ENCODE measurements at regions not wholly inside any gene's neighbourhood (a gene's known extent, or its start where the extent isn't known, plus 50 kb on each side); places are given as distances from the start of the nearest gene placed in this dataset.
"Not testable (repeated sequence)": the region's sequence is repeated elsewhere in the genome, so short reads cannot be mapped to it uniquely, and the experiment has no call there.

DNA sequence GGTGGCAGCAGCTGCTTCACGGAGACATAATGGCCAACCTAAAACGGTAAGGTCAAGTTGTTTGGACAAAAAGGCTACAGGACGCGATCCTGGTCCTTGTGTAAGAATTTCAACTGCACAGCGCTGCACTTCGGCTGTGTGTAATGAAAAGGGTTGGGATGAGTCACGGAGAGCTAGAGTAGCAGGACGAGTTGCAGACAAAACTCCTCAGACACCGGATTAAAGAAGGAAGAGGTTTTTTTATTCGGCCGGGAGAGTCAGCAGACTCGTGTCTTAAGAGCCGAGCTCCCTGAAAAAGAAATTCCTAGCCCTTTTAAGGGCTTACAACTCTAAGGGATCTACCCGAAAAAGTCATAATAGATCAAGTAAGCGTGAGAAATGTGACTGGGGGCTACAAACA lies 124.2 kb upstream of the CCZ1B start:
- DNase-seq; intact Hi-C loops (cut with DNase I; ENCODE audit: low total_unique reads); H3K9me3 ChIP-seq; H3K36me3 ChIP-seq; in situ Hi-C loops (cut with MboI; ENCODE audit: low sequenced_read_pairs in 4 of 4); H3K4me1 ChIP-seq; H3K4me3 ChIP-seq; H3K27me3 ChIP-seq; ATAC-seq; H3K27ac ChIP-seq: not testable (repeated sequence)

GRCh38 chr7:6951553-6951952 lies 125.5 kb upstream of the CCZ1B start:
- intact Hi-C loops (cut with DNase I; ENCODE audit: low total_unique reads); H3K27ac ChIP-seq; H3K36me3 ChIP-seq; ATAC-seq; H3K4me1 ChIP-seq; in situ Hi-C loops (cut with MboI; ENCODE audit: low sequenced_read_pairs in 4 of 4); H3K9me3 ChIP-seq; H3K27me3 ChIP-seq; DNase-seq; H3K4me3 ChIP-seq: not testable (repeated sequence)

- in situ Hi-C loops (cut with MboI; ENCODE audit: low sequenced_read_pairs in 4 of 4); H3K27ac ChIP-seq; H3K4me1 ChIP-seq; H3K9me3 ChIP-seq; H3K27me3 ChIP-seq; H3K36me3 ChIP-seq; intact Hi-C loops (cut with DNase I; ENCODE audit: low total_unique reads); H3K4me3 ChIP-seq; DNase-seq; ATAC-seq: not testable (repeated sequence)
- peak in 1 of 5 experiments; percentile 14 for TF ChIP-seq CTCF (IDR thresholded peaks at IDR 0.05 in 4 of 5, conservative IDR thresholded peaks at IDR 0.05 in 1 of 5)
Observed at GRCh38 chr7:6953138-6953797, 127.2 kb upstream of the CCZ1B start.

DNA sequence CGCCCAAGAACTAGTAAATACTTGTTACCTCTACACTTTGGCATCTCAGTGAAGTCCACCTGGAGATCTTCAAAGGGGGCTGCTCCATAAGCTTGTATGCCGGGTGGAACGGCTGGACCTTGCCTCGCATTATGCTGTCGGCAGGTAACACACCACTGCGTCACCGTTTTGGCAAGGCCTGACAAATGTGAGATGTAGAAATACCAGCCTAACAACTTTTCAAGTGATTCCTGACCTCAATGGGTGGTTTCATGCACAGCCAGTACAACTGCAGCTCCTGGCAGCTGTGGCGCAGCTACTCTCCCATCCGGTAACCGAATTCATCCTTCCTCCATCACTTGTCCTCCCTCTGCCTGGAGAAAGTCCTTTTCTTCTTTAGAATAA lies 127.7 kb upstream of the CCZ1B start:
- DNase-seq; H3K36me3 ChIP-seq; ATAC-seq; in situ Hi-C loops (cut with MboI; ENCODE audit: low sequenced_read_pairs in 4 of 4); H3K27ac ChIP-seq; intact Hi-C loops (cut with DNase I; ENCODE audit: low total_unique reads); H3K4me3 ChIP-seq; H3K27me3 ChIP-seq; H3K4me1 ChIP-seq; H3K9me3 ChIP-seq: not testable (repeated sequence)

- DNase-seq; H3K27ac ChIP-seq; H3K27me3 ChIP-seq; H3K4me1 ChIP-seq; ATAC-seq; H3K9me3 ChIP-seq; in situ Hi-C loops (cut with MboI; ENCODE audit: low sequenced_read_pairs in 4 of 4); H3K36me3 ChIP-seq; intact Hi-C loops (cut with DNase I; ENCODE audit: low total_unique reads); H3K4me3 ChIP-seq: not testable (repeated sequence)
Observed at GRCh38 chr7:6955385-6955784, 129.3 kb upstream of the CCZ1B start.

DNA sequence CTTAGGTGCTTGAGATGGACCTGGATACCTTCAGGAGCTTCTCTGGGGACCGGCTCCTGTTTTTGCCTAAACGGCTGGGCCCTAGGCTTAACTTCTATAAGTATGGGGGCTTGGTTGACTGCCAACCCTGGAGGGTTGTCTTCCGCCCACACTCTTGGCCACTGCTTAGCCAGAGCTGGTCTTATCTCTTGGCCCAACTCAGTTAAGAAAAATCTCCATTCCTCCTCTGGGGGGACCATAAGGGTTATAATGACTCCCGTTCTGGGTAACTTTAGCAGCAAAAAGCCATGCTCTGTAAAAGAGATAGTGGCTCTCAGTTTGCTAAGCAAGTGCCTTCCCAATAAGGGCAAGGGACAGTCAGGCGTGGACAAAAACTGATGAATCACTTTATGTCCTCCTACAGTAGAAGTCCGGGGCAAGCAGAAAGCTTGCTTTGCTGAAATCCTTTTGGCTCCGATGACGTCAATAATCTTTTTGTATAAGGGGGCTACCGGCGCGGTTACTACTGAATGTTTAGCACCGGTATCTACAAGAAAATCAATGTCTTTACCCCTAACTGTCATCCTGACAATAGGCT lies 130.0 kb upstream of the CCZ1B start:
- H3K9me3 ChIP-seq; H3K27ac ChIP-seq; DNase-seq; H3K36me3 ChIP-seq; H3K4me3 ChIP-seq; intact Hi-C loops (cut with DNase I; ENCODE audit: low total_unique reads); H3K4me1 ChIP-seq; ATAC-seq; H3K27me3 ChIP-seq; in situ Hi-C loops (cut with MboI; ENCODE audit: low sequenced_read_pairs in 4 of 4): not testable (repeated sequence)

DNA sequence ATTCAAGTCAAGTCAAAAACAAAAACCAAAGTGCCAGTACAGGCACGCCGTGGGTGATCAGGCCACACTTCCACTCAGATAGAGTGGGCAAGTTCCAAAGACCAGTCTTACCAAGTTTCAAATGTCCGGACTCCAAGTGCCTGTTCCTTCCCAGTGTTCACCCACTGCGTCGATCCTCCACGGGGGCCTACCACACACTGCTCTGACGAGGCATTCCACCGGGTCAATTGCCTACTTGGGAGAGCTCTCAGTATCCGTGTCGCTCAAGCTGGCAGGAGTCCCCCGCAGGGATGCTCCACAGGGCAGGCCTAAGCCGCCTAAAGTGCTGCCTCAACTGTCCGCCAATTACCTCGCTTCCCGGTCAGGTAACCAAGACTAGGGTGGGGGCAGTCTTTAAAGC lies 132.3 kb upstream of the CCZ1B start:
- in situ Hi-C loops (cut with MboI; ENCODE audit: low sequenced_read_pairs in 4 of 4): not testable (repeated sequence)

DNA sequence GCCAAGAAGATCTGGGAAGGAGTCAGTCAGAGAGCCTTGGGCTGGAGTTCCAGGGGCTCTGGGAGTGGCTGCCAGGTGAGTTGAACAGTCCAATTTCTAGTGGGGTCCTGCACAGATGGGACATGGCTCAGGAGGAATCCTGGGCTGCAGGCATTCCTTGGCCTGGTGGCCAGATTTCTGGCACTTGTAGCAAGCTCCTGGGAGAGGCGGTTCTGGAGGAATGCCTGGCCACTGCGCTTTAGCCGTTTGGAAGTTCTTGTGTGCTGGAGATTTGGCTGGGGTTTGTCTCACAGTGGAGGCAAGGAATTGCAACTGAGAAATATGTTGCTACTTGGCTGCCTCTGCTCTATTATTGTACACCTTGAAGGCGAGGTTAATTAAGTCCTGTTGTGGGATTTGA lies 133.9 kb upstream of the CCZ1B start:
- H3K27ac ChIP-seq; H3K9me3 ChIP-seq; in situ Hi-C loops (cut with MboI; ENCODE audit: low sequenced_read_pairs in 4 of 4); DNase-seq; ATAC-seq; H3K4me3 ChIP-seq; H3K36me3 ChIP-seq; intact Hi-C loops (cut with DNase I; ENCODE audit: low total_unique reads); H3K27me3 ChIP-seq; H3K4me1 ChIP-seq: not testable (repeated sequence)

More for the DNA sequence above, 132.3 kb upstream of the CCZ1B start:
- intact Hi-C loops (cut with DNase I; ENCODE audit: low total_unique reads); H3K27ac ChIP-seq; ATAC-seq; H3K4me1 ChIP-seq; H3K36me3 ChIP-seq; H3K27me3 ChIP-seq; H3K4me3 ChIP-seq; DNase-seq; H3K9me3 ChIP-seq: not testable (repeated sequence)

DNA sequence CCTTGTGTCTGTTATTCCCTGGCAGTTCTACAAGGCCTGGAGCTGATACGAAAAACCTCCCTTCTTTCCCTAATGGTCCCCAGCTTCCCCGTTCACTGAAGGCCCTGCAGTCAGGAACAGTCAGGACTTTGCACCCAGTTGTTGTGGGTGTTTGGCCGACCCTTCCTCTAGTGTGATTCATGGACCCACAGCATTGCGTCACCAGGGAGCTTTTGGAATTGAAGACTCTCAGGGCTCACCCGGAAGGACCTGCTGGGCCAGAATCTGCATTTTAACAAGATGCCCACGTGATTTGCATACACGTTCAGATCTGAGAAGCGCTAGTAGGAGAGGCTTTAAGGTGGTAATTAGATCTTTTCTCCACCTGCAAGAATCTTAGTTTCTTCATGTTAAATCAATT lies 136.8 kb upstream of the CCZ1B start:
- H3K4me3 ChIP-seq; H3K36me3 ChIP-seq; intact Hi-C loops (cut with DNase I; ENCODE audit: low total_unique reads); H3K27me3 ChIP-seq; DNase-seq; in situ Hi-C loops (cut with MboI; ENCODE audit: low sequenced_read_pairs in 4 of 4); H3K27ac ChIP-seq; H3K9me3 ChIP-seq; ATAC-seq; H3K4me1 ChIP-seq: not testable (repeated sequence)

DNA sequence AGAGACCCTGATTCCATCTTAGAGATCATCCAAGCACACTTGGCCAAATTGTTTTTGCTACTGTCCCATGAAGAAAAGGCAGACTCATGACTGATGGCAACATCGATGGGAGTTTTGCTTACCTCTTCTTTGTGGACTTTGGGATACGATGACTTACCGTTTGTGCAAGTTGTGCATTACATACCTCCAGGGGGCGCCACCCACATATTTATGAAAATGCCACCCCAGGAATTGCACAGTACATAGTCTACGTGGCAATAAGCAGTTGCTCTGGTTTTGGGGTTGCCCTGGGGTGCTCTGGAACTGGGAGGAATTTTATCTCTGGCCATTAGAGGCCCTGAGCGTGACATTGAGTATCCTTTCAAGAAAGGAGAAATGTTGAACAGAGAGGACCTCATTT lies 139.0 kb upstream of the CCZ1B start:
- DNase-seq: peak in 1 of 2 donors; percentile 4
- H3K36me3 ChIP-seq; H3K9me3 ChIP-seq; H3K27me3 ChIP-seq; ATAC-seq; H3K4me1 ChIP-seq; in situ Hi-C loops (cut with MboI; ENCODE audit: low sequenced_read_pairs in 4 of 4); H3K4me3 ChIP-seq; H3K27ac ChIP-seq; intact Hi-C loops (cut with DNase I; ENCODE audit: low total_unique reads): not testable (repeated sequence)

- H3K4me1 ChIP-seq; intact Hi-C loops (cut with DNase I; ENCODE audit: low total_unique reads); H3K4me3 ChIP-seq; DNase-seq; H3K27ac ChIP-seq; H3K9me3 ChIP-seq; H3K27me3 ChIP-seq; H3K36me3 ChIP-seq; ATAC-seq; in situ Hi-C loops (cut with MboI; ENCODE audit: low sequenced_read_pairs in 4 of 4): not testable (repeated sequence)
Observed at GRCh38 chr7:6970180-6970579, 144.1 kb upstream of the CCZ1B start.

Measured in gastrocnemius medialis (tissue), 4 donors.